GM19463 (cell line): ENCODE measurements at regions not wholly inside any gene's neighbourhood (a gene's known extent, or its start where the extent isn't known, plus 50 kb on each side); places are given as distances from the start of the nearest gene placed in this dataset.
A peak's percentile ranks its signal among the peaks of the same experiment; 100 is the strongest.
"Not testable (repeated sequence)": the region's sequence is repeated elsewhere in the genome, so short reads cannot be mapped to it uniquely, and the experiment has no call there.

Source experiments
- ATAC-seq: cut with Tn5 transposase; IDR thresholded peaks from one replicate; pipeline ENCODE4 v1.9.1; 2021; ENCODE audit warnings: mild to moderate bottlenecking, moderate library complexity; ENCODE audit not compliant: unreplicated experiment

- ATAC-seq, result no peak
Measured at GRCh38 chr1:222077206-222077605, 335.3 kb upstream of the DUSP10 start.

- ATAC-seq, result no peak
Measured at GRCh38 chr1:222074317-222074716, 332.4 kb upstream of the DUSP10 start.

- ATAC-seq, result no peak
Measured at GRCh38 chr1:222073307-222073995, 331.6 kb upstream of the DUSP10 start.

- no peak for ATAC-seq
Measured at GRCh38 chr1:222071387-222071786, 329.5 kb upstream of the DUSP10 start.

- no peak for ATAC-seq
Measured at GRCh38 chr1:222068937-222069336, 327.0 kb upstream of the DUSP10 start.

GRCh38 chr1:222068101-222068500 lies 326.2 kb upstream of the DUSP10 start:
- no peak for ATAC-seq

- ATAC-seq, result no peak
Measured at GRCh38 chr1:222066539-222066938, 324.6 kb upstream of the DUSP10 start.

GRCh38 chr1:222065234-222065633 lies 323.3 kb upstream of the DUSP10 start:
- no peak for ATAC-seq

- no peak for ATAC-seq
Measured at GRCh38 chr1:222064388-222065211, 322.7 kb upstream of the DUSP10 start.

GRCh38 chr1:222062640-222063039 lies 320.8 kb upstream of the DUSP10 start:
- ATAC-seq, result no peak

GRCh38 chr1:222061711-222062359 lies 319.9 kb upstream of the DUSP10 start:
- ATAC-seq, result no peak

- no peak for ATAC-seq
Measured at GRCh38 chr1:222060210-222060916, 318.5 kb upstream of the DUSP10 start.

GRCh38 chr1:222058249-222058648 lies 316.4 kb upstream of the DUSP10 start:
- no peak for ATAC-seq

- no peak for ATAC-seq
Measured at GRCh38 chr1:222057162-222057561, 315.3 kb upstream of the DUSP10 start.

GRCh38 chr1:222054416-222054815 lies 312.5 kb upstream of the DUSP10 start:
- no peak for ATAC-seq

GRCh38 chr1:222053790-222054294 lies 312.0 kb upstream of the DUSP10 start:
- no peak for ATAC-seq

GRCh38 chr1:222051311-222051710 lies 309.4 kb upstream of the DUSP10 start:
- not testable (repeated sequence) for ATAC-seq

GRCh38 chr1:222049661-222050060 lies 307.8 kb upstream of the DUSP10 start:
- ATAC-seq, result not testable (repeated sequence)

- no peak for ATAC-seq
Measured at GRCh38 chr1:222049176-222049575, 307.3 kb upstream of the DUSP10 start.

GRCh38 chr1:222048094-222048595 lies 306.3 kb upstream of the DUSP10 start:
- peak; percentile 92 for ATAC-seq

GRCh38 chr1:222047366-222047765 lies 305.5 kb upstream of the DUSP10 start:
- no peak for ATAC-seq
